Nephron (organoid): ENCODE measurements at regions not wholly inside any gene's neighbourhood (a gene's known extent, or its start where the extent isn't known, plus 50 kb on each side); places are given as distances from the start of the nearest gene placed in this dataset.

Experiments
- H3K27ac Mint-ChIP-seq, 3 experiments: 2 replicates each; pipeline ENCODE4 v1.8.0; 2020; ENCODE audit warnings: mixed read lengths in 3 of 3, mild to moderate bottlenecking in 2 of 3, moderate library complexity in 1 of 3
- H3K27me3 Mint-ChIP-seq: 2 replicates; pipeline ENCODE4 v1.8.0; 2021; ENCODE audit warnings: low read depth, mild to moderate bottlenecking, moderate library complexity, mixed read lengths
- H3K36me3 Mint-ChIP-seq: 2 replicates; pipeline ENCODE4 v1.8.0; 2020; ENCODE audit warnings: low read depth, mixed read lengths
- H3K4me1 Mint-ChIP-seq: 2 replicates; pipeline ENCODE4 v1.8.0; 2020; ENCODE audit warnings: mixed read lengths
- H3K4me3 Mint-ChIP-seq, 3 experiments: 2 replicates each; pipeline ENCODE4 v1.8.0; 2020; ENCODE audit warnings: mild to moderate bottlenecking in 3 of 3, mixed read lengths in 3 of 3, moderate library complexity in 2 of 3
- H3K9me3 Mint-ChIP-seq: 2 replicates; pipeline ENCODE4 v1.8.0; 2020; ENCODE audit warnings: mixed read lengths
- TF ChIP-seq, protein P1 (sequence below), 3 experiments: fragments of 200-600 bp; sonication (generic); IDR thresholded peaks; one replicate each; pipeline ENCODE4 v1.5.0; 2021; ENCODE audit warnings: antibody characterized with exemption in 3 of 3; ENCODE audit not compliant: unreplicated experiment in 3 of 3

DNA sequence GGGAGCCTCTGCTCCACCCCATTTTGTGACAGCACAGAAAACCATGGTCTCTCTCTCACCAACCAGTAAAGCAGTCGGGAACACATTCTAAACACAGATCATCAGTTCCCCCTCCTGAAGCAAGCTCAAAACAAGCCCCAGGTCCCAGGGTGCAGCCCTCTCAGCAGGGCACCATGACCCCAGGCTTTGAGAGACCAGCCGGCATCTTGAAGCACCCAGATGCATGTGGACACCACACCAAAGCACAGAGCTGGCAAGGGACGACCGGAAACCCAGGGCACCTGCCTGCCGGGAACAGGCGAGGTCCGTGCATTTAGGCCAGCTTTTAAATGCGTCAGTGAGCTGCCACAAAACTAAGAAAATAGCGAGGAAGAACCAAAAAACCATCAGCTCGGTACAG lies 103.2 kb upstream of the IQSEC1 start:
- no peak overlapping the region for H3K4me3 Mint-ChIP-seq
- no peaks in the 10 kb centered on the region for H3K4me1 Mint-ChIP-seq
- H3K27me3 Mint-ChIP-seq = no peaks in the 10 kb centered on the region
- peaks cover 14% of the 10 kb centered on the region for H3K36me3 Mint-ChIP-seq
- H3K27ac Mint-ChIP-seq = no peak overlapping the region
- H3K9me3 Mint-ChIP-seq = peaks cover 32% of the 10 kb centered on the region
- TF ChIP-seq, protein P1, sequence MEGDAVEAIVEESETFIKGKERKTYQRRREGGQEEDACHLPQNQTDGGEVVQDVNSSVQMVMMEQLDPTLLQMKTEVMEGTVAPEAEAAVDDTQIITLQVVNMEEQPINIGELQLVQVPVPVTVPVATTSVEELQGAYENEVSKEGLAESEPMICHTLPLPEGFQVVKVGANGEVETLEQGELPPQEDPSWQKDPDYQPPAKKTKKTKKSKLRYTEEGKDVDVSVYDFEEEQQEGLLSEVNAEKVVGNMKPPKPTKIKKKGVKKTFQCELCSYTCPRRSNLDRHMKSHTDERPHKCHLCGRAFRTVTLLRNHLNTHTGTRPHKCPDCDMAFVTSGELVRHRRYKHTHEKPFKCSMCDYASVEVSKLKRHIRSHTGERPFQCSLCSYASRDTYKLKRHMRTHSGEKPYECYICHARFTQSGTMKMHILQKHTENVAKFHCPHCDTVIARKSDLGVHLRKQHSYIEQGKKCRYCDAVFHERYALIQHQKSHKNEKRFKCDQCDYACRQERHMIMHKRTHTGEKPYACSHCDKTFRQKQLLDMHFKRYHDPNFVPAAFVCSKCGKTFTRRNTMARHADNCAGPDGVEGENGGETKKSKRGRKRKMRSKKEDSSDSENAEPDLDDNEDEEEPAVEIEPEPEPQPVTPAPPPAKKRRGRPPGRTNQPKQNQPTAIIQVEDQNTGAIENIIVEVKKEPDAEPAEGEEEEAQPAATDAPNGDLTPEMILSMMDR (IDR thresholded peaks at IDR 0.05; ENCODE audit: unreplicated experiment in 3 of 3) = no peak

DNA sequence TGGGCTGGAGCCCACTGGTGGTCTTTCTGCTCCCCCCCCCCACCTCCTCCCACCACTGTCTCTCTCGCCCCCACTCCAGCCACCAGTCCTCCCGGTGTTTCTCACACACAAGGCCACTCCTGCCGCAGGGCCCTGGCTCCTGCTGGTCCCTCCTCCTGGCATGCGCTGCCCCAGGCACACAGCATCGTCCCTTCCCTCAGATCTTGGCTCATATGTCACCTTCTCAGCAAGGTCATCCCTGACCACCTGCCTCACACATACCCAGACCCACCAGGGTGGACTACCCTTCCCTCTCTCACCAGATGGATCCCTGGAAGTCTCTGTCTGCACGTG lies 101.5 kb upstream of the IQSEC1 start:
- no peak overlapping the region for H3K4me3 Mint-ChIP-seq
- peaks cover 11% of the 10 kb centered on the region for H3K36me3 Mint-ChIP-seq
- no peaks in the 10 kb centered on the region for H3K27me3 Mint-ChIP-seq
- no peak overlapping the region for H3K27ac Mint-ChIP-seq
- H3K9me3 Mint-ChIP-seq = peaks cover 21% of the 10 kb centered on the region
- H3K4me1 Mint-ChIP-seq = no peaks in the 10 kb centered on the region
- TF ChIP-seq, protein P1 (IDR thresholded peaks at IDR 0.05; ENCODE audit: unreplicated experiment in 3 of 3) = no peak

GRCh38 chr3:13174011-13174802 lies 101.0 kb upstream of the IQSEC1 start:
- Mint-ChIP-seq H3K4me1 (no peaks in the 10 kb centered on the region), H3K9me3 (peaks cover 24% of the 10 kb centered on the region), H3K27ac (no peak overlapping the region), H3K36me3 (peaks cover 10% of the 10 kb centered on the region), H3K4me3 (no peak overlapping the region), H3K27me3 (no peaks in the 10 kb centered on the region)
- TF ChIP-seq, protein P1 (IDR thresholded peaks at IDR 0.05; ENCODE audit: unreplicated experiment in 3 of 3) = no peak

DNA sequence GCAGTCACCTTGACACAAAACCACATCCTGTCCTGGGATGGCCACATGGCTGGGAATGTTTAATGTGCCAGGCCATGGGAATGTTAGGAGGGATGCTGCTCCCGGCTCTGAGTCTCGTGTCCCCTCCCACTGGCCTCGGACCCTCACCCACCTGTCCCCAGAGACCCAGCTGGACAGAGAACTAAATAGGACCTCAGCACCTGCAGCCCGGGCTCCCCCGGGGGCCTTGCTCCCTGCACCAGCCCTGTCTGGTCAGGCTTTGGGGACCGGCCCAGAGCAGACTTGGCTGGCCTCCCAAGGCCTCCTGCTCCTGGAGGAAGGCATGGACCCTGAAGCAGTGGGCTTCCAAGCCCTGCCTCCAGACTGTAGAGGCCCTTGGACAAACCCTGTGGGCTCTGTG lies 100.0 kb upstream of the IQSEC1 start:
- Mint-ChIP-seq H3K27ac (no peak overlapping the region), H3K27me3 (peaks cover 3% of the 10 kb centered on the region), H3K4me3 (no peak overlapping the region), H3K9me3 (peaks cover 14% of the 10 kb centered on the region), H3K36me3 (peaks cover 4% of the 10 kb centered on the region), H3K4me1 (no peaks in the 10 kb centered on the region)
- TF ChIP-seq, protein P1 (IDR thresholded peaks at IDR 0.05; ENCODE audit: unreplicated experiment in 3 of 3) = no peak

- H3K4me1 Mint-ChIP-seq = no peaks in the 10 kb centered on the region
- peaks cover 11% of the 10 kb centered on the region for H3K9me3 Mint-ChIP-seq
- H3K27me3 Mint-ChIP-seq = peaks cover 3% of the 10 kb centered on the region
- TF ChIP-seq, protein P1 (IDR thresholded peaks at IDR 0.05; ENCODE audit: unreplicated experiment in 3 of 3) = no peak
- H3K4me3 Mint-ChIP-seq = no peak overlapping the region
- H3K27ac Mint-ChIP-seq = no peak overlapping the region
- H3K36me3 Mint-ChIP-seq = peaks cover 4% of the 10 kb centered on the region
Measured at GRCh38 chr3:13172644-13173013, 99.4 kb upstream of the IQSEC1 start.
